B cell (primary cell): ENCODE measurements at regions not wholly inside any gene's neighbourhood (a gene's known extent, or its start where the extent isn't known, plus 50 kb on each side); places are given as distances from the start of the nearest gene placed in this dataset.

Experiments used
- ATAC-seq: fragments of 200-7000 bp; cut with Tn5 transposase; one replicate; pipeline ENCODE4 v1.10.0; 2021; ENCODE audit warnings: low read depth, mild to moderate bottlenecking, moderate number of reproducible peaks, moderate library complexity
- CTCF ChIA-PET: fragments of 350-600 bp; sonication (Branson Sonifier 250); formaldehyde crosslinking; loops from one replicate; lab custom pipeline; 2021; ENCODE audit warnings: antibody characterized with exemption, inconsistent platforms; lab: Charles Lee
- POLR2A ChIA-PET: fragments of 350-600 bp; sonication (Branson Sonifier 250); formaldehyde crosslinking; loops from one replicate; lab custom pipeline; 2021; ENCODE audit warnings: antibody characterized with exemption; lab: Charles Lee
- DNase-seq: peaks from one replicate; pipeline ENCODE4 v3.0.0; 2013
- H2AFZ ChIP-seq: 2 replicates; pipeline ENCODE4 v1.6.1; 2012; ENCODE audit warnings: mild to moderate bottlenecking, low read depth, low read length; ENCODE audit not compliant: insufficient read depth, poor library complexity, severe bottlenecking
- H3K27ac ChIP-seq, 2 donors: 1 replicate in 1 of 2; 2 replicates in 1 of 2; pipeline ENCODE4 v1.5.1; 2012 to 2013; ENCODE audit warnings: low read length in 2 of 2, mild to moderate bottlenecking in 2 of 2, moderate library complexity in 1 of 2
- H3K27me3 ChIP-seq, 4 experiments: fragments of 200-600 bp in 1 of 4; sonication (generic) in 1 of 4; replicated peaks in 1 of 4; 1 replicate in 2 of 4; 2 replicates in 2 of 4; pipeline versions ENCODE4 v1.6.1 to v1.7.0; 2013 to 2016; ENCODE audit warnings: low read length in 3 of 4, mild to moderate bottlenecking in 2 of 4, mixed read lengths in 1 of 4, moderate library complexity in 1 of 4; ENCODE audit not compliant: insufficient read depth in 4 of 4, control insufficient read depth in 3 of 4; ENCODE audit errors: control extremely low read depth in 1 of 4
- H3K36me3 ChIP-seq, 2 experiments: replicated peaks in 1 of 2; 1 replicate in 1 of 2; 2 replicates in 1 of 2; pipeline versions ENCODE4 v1.6.1 to v1.7.1; 2013; ENCODE audit warnings: low read length in 1 of 2; ENCODE audit not compliant: insufficient read depth in 2 of 2, control insufficient read depth in 1 of 2; ENCODE audit errors: control extremely low read depth in 1 of 2, extremely low read depth in 1 of 2
- H3K4me1 ChIP-seq, 2 donors: fragments of 200-600 bp in 1 of 2; sonication (generic) in 1 of 2; 1 replicate in 1 of 2; 2 replicates in 1 of 2; pipeline versions ENCODE4 v1.5.1 to v1.6.1; 2013 to 2017; ENCODE audit warnings: low read length in 2 of 2; ENCODE audit not compliant: control insufficient read depth in 2 of 2, insufficient read depth in 2 of 2
- H3K4me2 ChIP-seq: replicated peaks from 2 replicates; pipeline ENCODE3; 2012; ENCODE audit warnings: mild to moderate bottlenecking, low read depth, low read length; ENCODE audit not compliant: poor library complexity, severe bottlenecking
- H3K4me3 ChIP-seq, 5 experiments: fragments of 200-600 bp in 1 of 5; sonication (generic) in 1 of 5; 1 replicate in 3 of 5; 2 replicates in 2 of 5; pipeline versions ENCODE4 v1.5.1 to v1.7.0; 2011 to 2016; ENCODE audit warnings: low read length in 4 of 5, mild to moderate bottlenecking in 4 of 5, low read depth in 2 of 5, control low read depth in 1 of 5, moderate library complexity in 1 of 5; ENCODE audit not compliant: insufficient read depth in 1 of 5; ENCODE audit errors: control extremely low read depth in 1 of 5, extremely low read depth in 1 of 5
- H3K79me2 ChIP-seq: fragments of 200-600 bp; sonication (generic); one replicate; pipeline ENCODE4 v1.6.0; 2016; ENCODE audit warnings: low read length; ENCODE audit not compliant: control insufficient read depth, insufficient read depth
- H3K9ac ChIP-seq: fragments of 200-600 bp; sonication (generic); 2 replicates; pipeline ENCODE4 v1.6.1; 2017; ENCODE audit warnings: mild to moderate bottlenecking, low read length, moderate library complexity
- H3K9me3 ChIP-seq, 3 donors: one replicate each; pipeline versions ENCODE4 v1.6.1 to v1.7.1; 2013; ENCODE audit warnings: low read length in 2 of 3; ENCODE audit not compliant: control insufficient read depth in 2 of 3, insufficient read depth in 1 of 3; ENCODE audit errors: control extremely low read depth in 1 of 3
- H4K20me1 ChIP-seq: 2 replicates; pipeline ENCODE4 v1.6.0; 2012; ENCODE audit warnings: mild to moderate bottlenecking, low read length; ENCODE audit not compliant: insufficient read depth, control insufficient read depth, poor library complexity, severe bottlenecking
- H3K27ac Mint-ChIP-seq: one replicate; pipeline ENCODE4 v1.8.0; 2021; ENCODE audit warnings: mixed read lengths
- H3K27me3 Mint-ChIP-seq: one replicate; pipeline ENCODE4 v1.8.0; 2021; ENCODE audit warnings: mixed read lengths
- H3K4me1 Mint-ChIP-seq: one replicate; pipeline ENCODE4 v1.8.0; 2021; ENCODE audit warnings: mixed read lengths
- H3K4me3 Mint-ChIP-seq: one replicate; pipeline ENCODE4 v1.8.0; 2021; ENCODE audit warnings: mixed read lengths
- H3K9me3 Mint-ChIP-seq: one replicate; pipeline ENCODE4 v1.8.0; 2022; ENCODE audit warnings: mixed read lengths; ENCODE audit not compliant: insufficient read depth
- EZH2 ChIP-seq: IDR thresholded peaks from 2 replicates; pipeline ENCODE4 v1.6.1; 2012; ENCODE audit warnings: borderline replicate concordance, low read depth, mild to moderate bottlenecking, moderate library complexity, low read length; ENCODE audit not compliant: insufficient read depth, poor library complexity, severe bottlenecking
- WGBS: methylation state at CpG from one replicate; pipeline ENCODE4 v1.1.5; 2013; ENCODE audit warnings: missing lambda C conversion rate; ENCODE audit not compliant: insufficient coverage; 5-methylcytosine and 5-hydroxymethylcytosine counted together
- intact Hi-C: fragments of 100-400 bp; cut with micrococcal nuclease; formaldehyde crosslinking; loops from one replicate; pipeline ENCODE4 v1.10.0; 2022
- TF ChIP-seq, protein P1 (sequence below): fragments of 200-600 bp; IDR thresholded peaks from one replicate; pipeline ENCODE4 v1.8.0; 2022; ENCODE audit warnings: antibody characterized with exemption, mild to moderate bottlenecking

DNA sequence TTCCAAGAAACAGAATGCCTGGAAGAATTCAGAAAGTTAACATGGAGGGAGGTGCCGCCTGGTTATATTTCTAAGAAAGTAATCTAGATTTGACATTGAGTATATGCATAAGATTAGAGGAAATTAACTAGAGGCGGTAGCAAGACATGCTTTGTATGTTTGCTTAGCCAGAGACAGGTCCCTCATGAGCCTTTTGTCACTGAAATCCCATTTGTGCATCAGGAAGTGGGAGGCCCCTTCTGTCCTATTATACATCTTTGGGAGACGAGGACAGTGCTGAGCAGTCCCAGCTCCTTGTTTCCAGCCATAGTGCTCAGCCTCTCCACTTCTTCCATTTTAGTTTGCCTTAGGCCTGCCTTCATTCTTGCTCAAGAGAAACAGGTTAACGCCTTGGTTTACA lies 115.4 kb upstream of the LHCGR start:
- Histone ChIP-seq H3K9me3 (peaks cover 0 to 4% (median 0%) of the 10 kb centered on the region in 3 donors), H2AFZ (no peak overlapping the region), H3K4me1 (no peaks in the 10 kb centered on the region), H3K79me2 (no peaks in the 10 kb centered on the region), H3K27me3 (no peaks in the 10 kb centered on the region), H3K4me3 (no peak overlapping the region), H3K4me2 (no peak overlapping the region), H3K9ac (no peak overlapping the region), H3K36me3 (no peaks in the 10 kb centered on the region), H3K27ac (no peak overlapping the region), H4K20me1 (no peaks in the 10 kb centered on the region)
- intact Hi-C loops, result no loop called here
- DNase-seq (no peak), ATAC-seq (no peak)
- TF ChIP-seq, protein P1, sequence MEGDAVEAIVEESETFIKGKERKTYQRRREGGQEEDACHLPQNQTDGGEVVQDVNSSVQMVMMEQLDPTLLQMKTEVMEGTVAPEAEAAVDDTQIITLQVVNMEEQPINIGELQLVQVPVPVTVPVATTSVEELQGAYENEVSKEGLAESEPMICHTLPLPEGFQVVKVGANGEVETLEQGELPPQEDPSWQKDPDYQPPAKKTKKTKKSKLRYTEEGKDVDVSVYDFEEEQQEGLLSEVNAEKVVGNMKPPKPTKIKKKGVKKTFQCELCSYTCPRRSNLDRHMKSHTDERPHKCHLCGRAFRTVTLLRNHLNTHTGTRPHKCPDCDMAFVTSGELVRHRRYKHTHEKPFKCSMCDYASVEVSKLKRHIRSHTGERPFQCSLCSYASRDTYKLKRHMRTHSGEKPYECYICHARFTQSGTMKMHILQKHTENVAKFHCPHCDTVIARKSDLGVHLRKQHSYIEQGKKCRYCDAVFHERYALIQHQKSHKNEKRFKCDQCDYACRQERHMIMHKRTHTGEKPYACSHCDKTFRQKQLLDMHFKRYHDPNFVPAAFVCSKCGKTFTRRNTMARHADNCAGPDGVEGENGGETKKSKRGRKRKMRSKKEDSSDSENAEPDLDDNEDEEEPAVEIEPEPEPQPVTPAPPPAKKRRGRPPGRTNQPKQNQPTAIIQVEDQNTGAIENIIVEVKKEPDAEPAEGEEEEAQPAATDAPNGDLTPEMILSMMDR, result no peak
- no peak for TF ChIP-seq EZH2
- Mint-ChIP-seq H3K27ac (no peak overlapping the region), H3K9me3 (no peaks in the 10 kb centered on the region), H3K4me1 (no peaks in the 10 kb centered on the region), H3K4me3 (no peak overlapping the region), H3K27me3 (no peaks in the 10 kb centered on the region)
- 90% methylated on average over 4 of the region's 4 CpGs for WGBS
- CTCF ChIA-PET, result no interaction called here
- POLR2A ChIA-PET, result no interaction called here

DNA sequence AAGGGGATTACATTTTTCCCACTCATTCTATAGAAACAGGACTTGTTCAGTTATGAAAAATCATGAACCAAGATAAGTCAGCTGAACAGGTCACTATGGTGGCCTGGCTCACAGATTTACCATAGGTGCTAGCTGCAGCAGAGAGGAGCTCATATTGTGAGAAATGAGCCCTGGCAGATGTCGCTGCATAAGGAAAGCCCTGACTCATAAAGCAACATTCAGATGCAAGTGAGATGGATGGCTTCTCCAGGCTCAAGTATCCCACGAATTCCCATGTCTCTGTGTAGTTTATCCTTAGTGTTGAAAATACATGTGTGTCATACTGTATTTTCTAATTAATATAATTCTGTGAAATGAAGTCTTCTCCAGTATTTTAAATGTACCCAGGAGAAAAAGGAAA lies 115.0 kb upstream of the LHCGR start:
- intact Hi-C loops, result no loop called here
- no peaks in the 10 kb centered on the region for H3K27me3 ChIP-seq
- no peaks in the 10 kb centered on the region for H4K20me1 ChIP-seq
- no peak for ATAC-seq
- H3K4me3 ChIP-seq, result no peak overlapping the region
- POLR2A ChIA-PET, result no interaction called here
- H3K4me2 ChIP-seq, result no peak overlapping the region
- Mint-ChIP-seq H3K27ac (no peak overlapping the region), H3K4me3 (no peak overlapping the region), H3K4me1 (no peaks in the 10 kb centered on the region), H3K9me3 (no peaks in the 10 kb centered on the region), H3K27me3 (no peaks in the 10 kb centered on the region)
- H3K36me3 ChIP-seq, result no peaks in the 10 kb centered on the region
- no peaks in the 10 kb centered on the region for H3K79me2 ChIP-seq
- CTCF ChIA-PET, result no interaction called here
- peaks cover 0 to 4% (median 0%) of the 10 kb centered on the region in 3 donors for H3K9me3 ChIP-seq
- H3K27ac ChIP-seq, result no peak overlapping the region
- no peak for DNase-seq
- TF ChIP-seq EZH2, result no peak
- TF ChIP-seq, protein P1, result no peak
- H2AFZ ChIP-seq, result no peak overlapping the region
- 100% methylated on average over 1 of the region's 2 CpGs for WGBS
- H3K4me1 ChIP-seq, result no peaks in the 10 kb centered on the region
- H3K9ac ChIP-seq, result no peak overlapping the region
